Duodenal mucosa (tissue), 2 donors: ENCODE measurements at regions not wholly inside any gene's neighbourhood (a gene's known extent, or its start where the extent isn't known, plus 50 kb on each side); places are given as distances from the start of the nearest gene placed in this dataset.

Experiments used
- H3K27ac ChIP-seq: one replicate; pipeline ENCODE4 v1.7.0; 2013; ENCODE audit warnings: low read depth, low read length
- H3K27me3 ChIP-seq, 2 donors: one replicate each; pipeline ENCODE4 v1.7.0; 2013; ENCODE audit warnings: low read length in 2 of 2, control low read depth in 1 of 2; ENCODE audit not compliant: insufficient read depth in 2 of 2, control insufficient read depth in 1 of 2
- H3K36me3 ChIP-seq, 2 donors: one replicate each; pipeline ENCODE4 v1.7.0; 2013; ENCODE audit warnings: low read length in 2 of 2, control low read depth in 1 of 2; ENCODE audit not compliant: insufficient read depth in 2 of 2, control insufficient read depth in 1 of 2
- H3K4me1 ChIP-seq, 2 donors: one replicate each; pipeline ENCODE4 v1.7.0; 2013; ENCODE audit warnings: low read length in 2 of 2, control low read depth in 1 of 2; ENCODE audit not compliant: insufficient read depth in 2 of 2, control insufficient read depth in 1 of 2
- H3K4me3 ChIP-seq, 2 donors: one replicate each; pipeline ENCODE4 v1.7.0; 2013; ENCODE audit warnings: low read length in 2 of 2, low read depth in 1 of 2
- H3K9ac ChIP-seq, 2 donors: one replicate each; pipeline ENCODE4 v1.7.0; 2013; ENCODE audit warnings: low read length in 2 of 2, low read depth in 1 of 2
- H3K9me3 ChIP-seq, 2 donors: one replicate each; pipeline ENCODE4 v1.7.0; 2013; ENCODE audit warnings: low read length in 2 of 2, control low read depth in 1 of 2; ENCODE audit not compliant: control insufficient read depth in 1 of 2

DNA sequence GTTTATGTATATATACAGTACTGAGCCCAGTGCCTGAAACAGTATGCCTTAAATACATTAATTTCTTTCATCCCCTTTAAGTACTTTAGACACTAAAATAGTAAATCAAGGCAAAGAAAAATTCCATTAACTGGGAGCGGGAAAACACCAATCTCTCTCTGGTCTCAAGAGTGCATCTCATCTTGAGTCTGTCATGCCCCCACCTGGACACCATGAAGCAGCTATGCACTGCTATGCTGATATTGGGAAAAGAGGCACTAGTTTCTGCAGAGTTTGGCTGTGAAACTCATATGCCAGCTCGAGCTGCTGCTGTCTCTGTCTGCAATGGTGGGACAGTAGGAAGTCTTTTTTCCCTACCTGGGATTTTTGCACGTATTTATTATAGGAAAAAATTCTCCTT is 754.4 kb upstream of the RAG2 start:
- no peak overlapping the region for H3K4me3 ChIP-seq
- H3K27ac ChIP-seq: no peak overlapping the region
- H3K4me1 ChIP-seq: no peaks in the 10 kb centered on the region
- no peak overlapping the region for H3K9ac ChIP-seq
- no peaks in the 10 kb centered on the region for H3K36me3 ChIP-seq
- H3K27me3 ChIP-seq: no peaks in the 10 kb centered on the region
- peaks cover 0 to 8% of the 10 kb centered on the region in 2 donors for H3K9me3 ChIP-seq

DNA sequence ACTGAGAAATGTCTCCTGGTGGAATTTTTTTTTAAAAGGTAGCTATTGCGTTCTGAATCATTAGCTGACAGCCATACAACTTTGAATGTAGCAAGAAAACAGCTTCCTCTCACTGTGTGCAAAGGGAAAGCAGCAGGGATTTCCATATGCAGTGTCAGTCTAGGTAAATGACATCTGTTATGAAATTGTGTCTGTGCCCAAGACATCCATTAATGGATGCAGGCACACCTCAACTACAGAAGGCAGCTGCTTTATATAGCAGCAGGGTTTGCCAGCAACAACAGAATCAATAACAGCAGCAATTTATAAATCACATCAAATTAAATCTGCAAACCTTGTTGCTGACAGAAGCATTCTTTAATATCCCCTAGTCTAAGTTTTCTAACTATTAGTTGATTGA is 745.3 kb upstream of the RAG2 start:
- Histone ChIP-seq H3K27ac (no peak overlapping the region), H3K4me3 (no peak overlapping the region), H3K9me3 (no peaks in the 10 kb centered on the region), H3K36me3 (no peaks in the 10 kb centered on the region), H3K9ac (no peak overlapping the region), H3K4me1 (no peaks in the 10 kb centered on the region), H3K27me3 (no peaks in the 10 kb centered on the region)

DNA sequence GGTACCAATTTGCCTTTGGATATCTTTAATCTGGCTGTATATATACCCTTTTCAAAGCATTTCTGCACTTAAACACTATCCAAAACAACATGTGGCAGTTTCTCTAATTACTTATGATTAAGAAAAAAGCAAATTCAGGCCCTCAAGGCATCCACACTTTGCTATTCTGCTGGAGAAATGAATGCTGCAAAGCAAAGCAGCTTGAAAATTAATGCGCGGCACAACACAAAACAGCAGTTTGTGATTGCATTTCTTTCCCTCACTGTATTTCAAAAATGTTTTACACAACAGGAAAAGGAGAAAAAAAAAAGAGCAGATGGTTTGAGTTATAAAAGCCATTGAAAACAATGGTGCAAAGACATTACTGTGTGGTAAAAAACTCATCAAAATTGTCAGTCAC is 738.4 kb upstream of the RAG2 start:
- no peak overlapping the region for H3K4me3 ChIP-seq
- H3K36me3 ChIP-seq: no peaks in the 10 kb centered on the region
- no peak overlapping the region for H3K27ac ChIP-seq
- H3K9ac ChIP-seq: no peak overlapping the region
- no peaks in the 10 kb centered on the region for H3K27me3 ChIP-seq
- H3K4me1 ChIP-seq: no peaks in the 10 kb centered on the region
- no peaks in the 10 kb centered on the region for H3K9me3 ChIP-seq

DNA sequence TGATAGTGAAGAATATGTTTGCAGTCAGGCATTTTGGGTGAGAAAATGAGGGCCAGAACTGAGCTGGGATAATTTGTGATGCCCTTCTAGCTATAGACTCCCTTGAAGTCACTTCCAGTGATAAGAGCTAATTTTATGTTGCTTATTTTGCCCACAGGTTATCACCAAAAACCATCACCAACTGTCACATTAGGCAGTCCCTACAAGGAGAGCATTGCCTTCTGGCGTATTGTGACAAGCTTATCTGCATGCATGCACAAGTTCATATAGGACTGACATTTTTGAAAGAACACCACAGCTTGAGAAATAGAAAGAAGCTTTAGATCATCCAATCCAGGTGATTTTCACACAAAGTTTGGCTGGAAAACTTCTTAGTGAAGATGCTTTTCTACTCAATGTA is 735.3 kb upstream of the RAG2 start:
- Histone ChIP-seq H3K9me3 (no peaks in the 10 kb centered on the region), H3K9ac (no peak overlapping the region), H3K27ac (no peak overlapping the region), H3K36me3 (no peaks in the 10 kb centered on the region), H3K4me3 (no peak overlapping the region), H3K4me1 (no peaks in the 10 kb centered on the region), H3K27me3 (no peaks in the 10 kb centered on the region)

DNA sequence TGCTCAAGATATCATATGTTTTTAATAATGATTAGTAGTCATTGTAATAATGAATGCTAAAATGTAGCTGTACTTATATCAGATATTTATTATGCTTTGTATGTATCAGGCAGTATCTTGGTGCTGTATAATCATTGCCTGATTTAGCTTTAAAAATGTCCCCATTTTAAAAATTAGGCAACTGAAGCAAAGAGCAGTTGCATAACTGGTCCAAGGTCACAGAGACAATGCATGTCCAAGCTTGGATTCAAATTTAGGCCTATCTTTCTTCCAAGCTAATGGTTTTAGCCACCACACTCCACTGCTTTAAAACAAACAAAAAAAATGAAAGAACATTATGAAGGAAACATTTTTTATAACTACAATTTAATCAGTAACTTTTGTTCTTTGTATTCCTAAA is 725.8 kb upstream of the RAG2 start:
- Histone ChIP-seq H3K36me3 (no peaks in the 10 kb centered on the region), H3K4me1 (no peaks in the 10 kb centered on the region), H3K9me3 (no peaks in the 10 kb centered on the region), H3K9ac (no peak overlapping the region), H3K4me3 (no peak overlapping the region), H3K27ac (no peak overlapping the region), H3K27me3 (no peaks in the 10 kb centered on the region)

DNA sequence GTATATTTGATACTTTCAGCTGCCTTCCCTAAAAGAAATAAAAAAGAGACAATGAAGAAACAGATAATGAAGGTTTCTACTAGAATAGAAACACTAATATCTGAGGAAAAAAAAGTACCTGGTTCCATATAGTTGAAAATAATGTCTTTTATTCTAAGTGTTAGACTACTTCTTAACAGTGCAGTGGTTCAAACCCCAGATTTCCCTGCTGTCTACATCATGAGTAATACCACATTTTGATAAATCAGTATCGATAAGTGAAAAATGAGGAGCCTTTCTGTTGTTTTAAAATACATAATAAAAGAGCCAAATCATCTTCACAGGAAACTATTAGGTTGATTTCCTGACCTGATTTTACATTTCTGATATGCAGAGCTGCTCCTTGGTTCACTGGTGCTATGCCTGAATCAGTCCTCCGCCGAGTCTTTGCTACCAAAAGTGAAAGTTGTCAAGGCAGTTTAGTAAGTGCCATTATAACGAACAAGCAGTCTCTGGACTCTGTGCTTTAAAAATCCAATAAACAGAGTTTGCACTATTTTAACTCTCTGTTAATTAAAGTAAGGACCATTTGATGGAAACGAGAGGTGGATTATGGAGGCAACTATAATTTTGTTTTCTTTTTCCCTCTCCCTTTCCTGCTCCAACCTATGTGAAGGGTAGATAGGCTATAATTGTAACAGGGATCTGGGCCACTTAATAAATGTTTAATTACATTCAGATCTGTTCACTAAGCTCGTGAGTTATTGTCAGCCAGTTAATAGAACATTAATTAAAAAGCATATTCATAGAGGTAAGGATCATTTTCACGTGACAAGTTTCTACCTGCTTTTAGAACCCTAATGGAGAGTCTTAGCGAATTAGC is 724.5 kb upstream of the RAG2 start:
- H3K27ac ChIP-seq: no peak overlapping the region
- H3K36me3 ChIP-seq: no peaks in the 10 kb centered on the region
- H3K9me3 ChIP-seq: no peaks in the 10 kb centered on the region
- no peak overlapping the region for H3K9ac ChIP-seq
- no peaks in the 10 kb centered on the region for H3K27me3 ChIP-seq
- H3K4me1 ChIP-seq: no peaks in the 10 kb centered on the region
- peak overlapping the region in 1 of 2 donors; percentile 40 for H3K4me3 ChIP-seq

DNA sequence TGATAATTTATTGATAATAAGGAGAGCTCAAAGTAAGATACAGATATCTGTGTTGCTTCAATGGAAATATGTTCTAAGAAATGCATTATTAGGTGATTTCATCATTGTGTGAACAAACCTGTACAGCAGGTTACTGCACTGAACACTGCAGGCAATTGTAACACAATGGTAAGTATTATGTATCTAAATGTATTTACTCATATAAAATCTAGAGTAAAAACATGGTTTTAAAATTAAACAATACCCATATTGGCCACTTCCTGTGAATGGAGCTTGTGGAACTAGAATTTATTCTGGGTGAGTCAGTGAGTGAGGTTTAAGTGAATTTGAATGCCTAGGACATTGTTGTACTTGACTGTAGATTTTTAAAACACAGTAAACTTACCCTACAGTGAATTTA is 722.9 kb upstream of the RAG2 start:
- Histone ChIP-seq H3K9ac (no peak overlapping the region), H3K4me1 (no peaks in the 10 kb centered on the region), H3K9me3 (no peaks in the 10 kb centered on the region), H3K27me3 (no peaks in the 10 kb centered on the region), H3K27ac (no peak overlapping the region), H3K4me3 (no peak overlapping the region), H3K36me3 (no peaks in the 10 kb centered on the region)

DNA sequence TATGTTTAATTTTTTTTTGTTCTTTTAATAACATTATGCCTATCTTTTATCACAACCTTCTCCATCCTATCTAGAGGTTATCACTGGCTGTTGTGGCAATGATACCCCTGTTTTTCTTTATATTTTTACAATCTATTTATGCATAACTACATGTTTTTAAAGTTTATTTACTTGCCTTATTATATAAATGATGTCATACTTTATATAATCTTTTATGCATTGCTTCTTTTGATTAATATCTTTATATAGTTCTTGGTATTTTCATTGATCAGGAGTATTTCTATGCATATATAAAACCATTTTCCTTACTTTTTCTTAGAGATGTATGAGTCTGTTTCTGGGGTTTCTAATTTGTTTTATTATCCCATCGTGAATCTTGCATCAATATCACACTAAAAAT is 719.8 kb upstream of the RAG2 start:
- H3K9me3 ChIP-seq: no peaks in the 10 kb centered on the region
- H3K27ac ChIP-seq: no peak overlapping the region
- H3K4me1 ChIP-seq: no peaks in the 10 kb centered on the region
- H3K36me3 ChIP-seq: no peaks in the 10 kb centered on the region
- H3K27me3 ChIP-seq: no peaks in the 10 kb centered on the region
- H3K9ac ChIP-seq: no peak overlapping the region
- no peak overlapping the region for H3K4me3 ChIP-seq

DNA sequence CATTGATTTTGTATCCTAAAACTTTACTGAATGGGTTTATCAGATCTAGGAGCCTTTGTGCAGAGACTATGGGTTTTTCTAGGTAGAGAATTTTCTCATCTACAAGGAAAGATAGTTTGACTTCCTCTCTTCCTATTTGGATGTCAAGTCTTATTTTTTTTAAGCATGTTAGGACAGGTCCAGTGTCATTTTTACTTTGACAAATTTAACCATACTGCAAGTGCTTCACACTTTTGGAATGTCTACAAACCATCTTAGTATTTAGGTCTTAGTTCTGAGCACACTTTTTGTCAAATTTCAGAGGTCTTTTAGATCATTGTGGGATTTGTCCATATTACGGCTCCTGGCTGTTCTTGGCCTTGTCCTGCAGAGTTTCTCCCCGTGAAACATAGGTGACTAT is 715.2 kb upstream of the RAG2 start:
- Histone ChIP-seq H3K9ac (no peak overlapping the region), H3K27ac (no peak overlapping the region), H3K36me3 (no peaks in the 10 kb centered on the region), H3K9me3 (no peaks in the 10 kb centered on the region), H3K4me1 (no peaks in the 10 kb centered on the region), H3K4me3 (no peak overlapping the region), H3K27me3 (no peaks in the 10 kb centered on the region)

DNA sequence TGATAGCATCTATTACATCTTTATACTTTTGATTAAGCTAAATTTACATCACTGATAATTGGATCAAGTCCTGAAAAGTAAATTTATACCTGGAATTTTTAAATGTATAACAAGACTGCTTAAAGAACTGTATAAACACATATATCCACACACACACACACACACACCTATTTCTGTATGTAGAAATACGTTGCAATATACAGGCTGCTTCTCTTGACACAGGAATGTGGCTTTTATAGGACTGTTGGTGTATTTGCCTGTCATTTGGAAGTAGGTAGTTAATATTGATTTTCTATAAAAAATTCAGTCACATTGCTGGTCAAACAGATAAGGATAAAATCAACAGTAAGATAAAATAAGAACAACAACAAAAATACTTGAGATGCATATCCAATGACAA is 708.5 kb upstream of the RAG2 start:
- H3K27ac ChIP-seq: no peak overlapping the region
- H3K4me3 ChIP-seq: no peak overlapping the region
- no peaks in the 10 kb centered on the region for H3K27me3 ChIP-seq
- no peaks in the 10 kb centered on the region for H3K4me1 ChIP-seq
- no peaks in the 10 kb centered on the region for H3K36me3 ChIP-seq
- H3K9me3 ChIP-seq: peaks cover 0 to 6% of the 10 kb centered on the region in 2 donors
- H3K9ac ChIP-seq: no peak overlapping the region
